ENCODE measurements at regions not wholly inside any gene's neighbourhood (a gene's known extent, or its start where the extent isn't known, plus 50 kb on each side); places are given as distances from the start of the nearest gene placed in this dataset.
"Not testable (repeated sequence)": the region's sequence is repeated elsewhere in the genome, so short reads cannot be mapped to it uniquely, and the experiment has no call there.

- DNase-seq (ENCODE audit: extremely low spot score, unreplicated experiment), result no peak
- Mint-ChIP-seq H3K9me3 (peaks cover 9% of the 10 kb centered on the region), H3K4me1 (ENCODE audit: unreplicated experiment) (no peaks in the 10 kb centered on the region), H3K27me3 (peaks cover 9% of the 10 kb centered on the region), H3K36me3 (no peaks in the 10 kb centered on the region), H3K4me3 (no peak overlapping the region), H3K27ac (no peak overlapping the region)
- no peak for TF ChIP-seq CTCF (conservative IDR thresholded peaks at IDR 0.05)
These were observed 83.2 kb upstream of the USP24 start for GRCh38 chr1:55298167-55298894.

- not testable (repeated sequence) for H3K9me3 Mint-ChIP-seq; DNase-seq (ENCODE audit: extremely low spot score, unreplicated experiment)
These were observed 81.1 kb upstream of the USP24 start for GRCh38 chr1:55296247-55296646.

GRCh38 chr1:55289614-55290013 lies 74.5 kb upstream of the USP24 start:
- H3K4me1 Mint-ChIP-seq (ENCODE audit: unreplicated experiment), result peaks cover 12% of the 10 kb centered on the region
- H3K36me3 Mint-ChIP-seq, result peaks cover 3% of the 10 kb centered on the region
- H3K27me3 Mint-ChIP-seq, result peaks cover 12% of the 10 kb centered on the region
- no peak overlapping the region for H3K4me3 Mint-ChIP-seq
- DNase-seq (ENCODE audit: extremely low spot score, unreplicated experiment), result no peak
- H3K9me3 Mint-ChIP-seq, result peaks cover 6% of the 10 kb centered on the region
- no peak for TF ChIP-seq CTCF (conservative IDR thresholded peaks at IDR 0.05)
- H3K27ac Mint-ChIP-seq, result no peak overlapping the region

More at GRCh38 chr1:55296247-55296646, 81.1 kb upstream of the USP24 start:
- H3K27ac Mint-ChIP-seq; H3K4me3 Mint-ChIP-seq; H3K4me1 Mint-ChIP-seq (ENCODE audit: unreplicated experiment); H3K36me3 Mint-ChIP-seq; H3K27me3 Mint-ChIP-seq: not testable (repeated sequence)

GRCh38 chr1:55289042-55289441 lies 73.9 kb upstream of the USP24 start:
- H3K4me1 Mint-ChIP-seq (ENCODE audit: unreplicated experiment), result peaks cover 12% of the 10 kb centered on the region
- TF ChIP-seq CTCF (conservative IDR thresholded peaks at IDR 0.05), result no peak
- DNase-seq (ENCODE audit: extremely low spot score, unreplicated experiment), result no peak
- no peak overlapping the region for H3K4me3 Mint-ChIP-seq
- H3K27me3 Mint-ChIP-seq, result peaks cover 12% of the 10 kb centered on the region
- no peak overlapping the region for H3K27ac Mint-ChIP-seq
- H3K9me3 Mint-ChIP-seq, result peaks cover 6% of the 10 kb centered on the region
- peaks cover 3% of the 10 kb centered on the region for H3K36me3 Mint-ChIP-seq

GRCh38 chr1:55288245-55288644 lies 73.1 kb upstream of the USP24 start:
- no peak overlapping the region for H3K4me3 Mint-ChIP-seq
- no peak for TF ChIP-seq CTCF (conservative IDR thresholded peaks at IDR 0.05)

GRCh38 chr1:55287723-55288122 lies 72.6 kb upstream of the USP24 start:
- Mint-ChIP-seq H3K36me3 (peaks cover 3% of the 10 kb centered on the region), H3K4me1 (ENCODE audit: unreplicated experiment) (peaks cover 12% of the 10 kb centered on the region), H3K4me3 (no peak overlapping the region), H3K27me3 (peaks cover 12% of the 10 kb centered on the region), H3K9me3 (peaks cover 6% of the 10 kb centered on the region), H3K27ac (no peak overlapping the region)
- TF ChIP-seq CTCF (conservative IDR thresholded peaks at IDR 0.05), result no peak
- no peak for DNase-seq (ENCODE audit: extremely low spot score, unreplicated experiment)

More at GRCh38 chr1:55288245-55288644, 73.1 kb upstream of the USP24 start:
- Mint-ChIP-seq H3K9me3 (peaks cover 6% of the 10 kb centered on the region), H3K27ac (no peak overlapping the region), H3K4me1 (ENCODE audit: unreplicated experiment) (peaks cover 12% of the 10 kb centered on the region), H3K27me3 (peaks cover 12% of the 10 kb centered on the region), H3K36me3 (peaks cover 3% of the 10 kb centered on the region)
- no peak for DNase-seq (ENCODE audit: extremely low spot score, unreplicated experiment)
